HEK293 (cell line): ENCODE measurements at regions not wholly inside any gene's neighbourhood (a gene's known extent, or its start where the extent isn't known, plus 50 kb on each side); places are given as distances from the start of the nearest gene placed in this dataset.

Source experiments
- CTCF ChIA-PET: fragments of 350-600 bp; formaldehyde crosslinking; extraction: SDS; loops from one replicate; lab custom pipeline; 2021; ENCODE audit warnings: antibody characterized with exemption; lab: Yijun Ruan, JAX
- POLR2A ChIA-PET: fragments of 300-600 bp; formaldehyde crosslinking; extraction: SDS; loops from one replicate; lab custom pipeline; 2020; ENCODE audit warnings: antibody characterized with exemption, inconsistent platforms; lab: Yijun Ruan, JAX
- H3K27ac ChIP-seq: fragments of 200-500 bp; sonication (Bioruptor generic); 2 replicates; pipeline ENCODE4 v1.5.1; 2014; ENCODE audit warnings: low read depth, low read length, control low read depth, inconsistent platforms; ENCODE audit errors: extremely low read depth
- H3K36me3 ChIP-seq, 2 experiments: fragments of 200-500 bp in 1 of 2; sonication (Bioruptor generic) in 1 of 2; 1 replicate in 1 of 2; 2 replicates in 1 of 2; pipeline ENCODE4 v1.5.1; 2014 to 2017; ENCODE audit warnings: inconsistent platforms in 2 of 2, low read length in 2 of 2; ENCODE audit not compliant: control insufficient read depth in 2 of 2, insufficient read depth in 1 of 2
- H3K4me1 ChIP-seq: fragments of 200-500 bp; sonication (Bioruptor generic); 2 replicates; pipeline ENCODE4 v1.5.1; 2014; ENCODE audit warnings: mild to moderate bottlenecking, low read length, inconsistent platforms; ENCODE audit not compliant: control insufficient read depth, insufficient read depth
- H3K4me3 ChIP-seq: 2 replicates; pipeline ENCODE4 v1.5.1; 2011; ENCODE audit warnings: low read depth, mild to moderate bottlenecking, control low read depth, low read length, moderate library complexity
- H3K9me3 ChIP-seq: fragments of 200-500 bp; sonication (Bioruptor generic); 2 replicates; pipeline ENCODE4 v1.5.1; 2014; ENCODE audit warnings: low read depth, low read length, inconsistent platforms; ENCODE audit not compliant: control insufficient read depth, insufficient read depth
- BCL11B ChIP-seq: fragments of 450-650 bp; formaldehyde crosslinking; IDR thresholded peaks from 2 replicates; pipeline ENCODE4 v1.5.1; 2016; ENCODE audit warnings: low read depth, missing biosample characterization, missing genetic modification characterization
- HOXA7 ChIP-seq: sonication (generic); formaldehyde crosslinking; IDR thresholded peaks from 2 replicates; pipeline ENCODE4 v1.8.1; 2022; ENCODE audit warnings: missing genetic modification reagents, borderline replicate concordance
- MZF1 ChIP-seq: fragments of 450-650 bp; formaldehyde crosslinking; IDR thresholded peaks from 2 replicates; pipeline ENCODE4 v1.5.1; 2017; ENCODE audit warnings: missing biosample characterization, missing genetic modification characterization, borderline replicate concordance
- ZNF133 ChIP-seq: fragments of 450-650 bp; formaldehyde crosslinking; IDR thresholded peaks from 2 replicates; pipeline ENCODE4 v1.5.1; 2016; ENCODE audit warnings: missing biosample characterization, missing genetic modification characterization
- ZNF174 ChIP-seq: fragments of 450-650 bp; formaldehyde crosslinking; IDR thresholded peaks from 2 replicates; pipeline ENCODE4 v1.5.0; 2017; ENCODE audit warnings: missing biosample characterization, mild to moderate bottlenecking, missing genetic modification characterization
- ZNF26 ChIP-seq: fragments of 450-650 bp; formaldehyde crosslinking; IDR thresholded peaks from 2 replicates; pipeline ENCODE4 v1.5.1; 2016; ENCODE audit warnings: missing biosample characterization, missing genetic modification characterization
- ZNF266 ChIP-seq: fragments of 450-650 bp; formaldehyde crosslinking; IDR thresholded peaks from 2 replicates; pipeline ENCODE4 v1.5.1; 2016; ENCODE audit warnings: missing biosample characterization, missing genetic modification characterization, low read depth
- ZNF335 ChIP-seq: fragments of 450-650 bp; formaldehyde crosslinking; conservative IDR thresholded peaks from 2 replicates; pipeline ENCODE4 v1.5.1; 2016; ENCODE audit warnings: missing biosample characterization, missing genetic modification characterization
- ZNF394 ChIP-seq: fragments of 450-650 bp; formaldehyde crosslinking; IDR thresholded peaks from 2 replicates; pipeline ENCODE4 v1.5.1; 2016; ENCODE audit warnings: missing biosample characterization, missing genetic modification characterization, mild to moderate bottlenecking, moderate library complexity, borderline replicate concordance
- ZNF521 ChIP-seq: fragments of 450-650 bp; formaldehyde crosslinking; IDR thresholded peaks from 2 replicates; pipeline ENCODE4 v1.5.1; 2017; ENCODE audit warnings: missing biosample characterization, mild to moderate bottlenecking, missing genetic modification characterization
- ZNF560 ChIP-seq: fragments of 450-650 bp; formaldehyde crosslinking; IDR thresholded peaks from 2 replicates; pipeline ENCODE4 v1.5.1; 2017; ENCODE audit warnings: missing biosample characterization, missing genetic modification characterization, borderline replicate concordance
- ZNF596 ChIP-seq: fragments of 450-650 bp; IDR thresholded peaks from 2 replicates; pipeline ENCODE4 v1.5.0; 2018; ENCODE audit warnings: missing biosample characterization, mild to moderate bottlenecking, missing genetic modification characterization, moderate library complexity
- ZNF629 ChIP-seq: fragments of 450-650 bp; formaldehyde crosslinking; IDR thresholded peaks from 2 replicates; pipeline ENCODE4 v1.5.1; 2017; ENCODE audit warnings: missing biosample characterization, missing genetic modification characterization
- ZNF639 ChIP-seq: fragments of 450-650 bp; formaldehyde crosslinking; IDR thresholded peaks from 2 replicates; pipeline ENCODE4 v1.5.1; 2016; ENCODE audit warnings: missing biosample characterization, missing genetic modification characterization
- ZNF658 ChIP-seq: fragments of 450-650 bp; formaldehyde crosslinking; IDR thresholded peaks from 2 replicates; pipeline ENCODE4; 2016; ENCODE audit warnings: missing biosample characterization, missing genetic modification characterization
- ZSCAN16 ChIP-seq: fragments of 450-650 bp; formaldehyde crosslinking; IDR thresholded peaks from 2 replicates; pipeline ENCODE4 v1.5.1; 2016; ENCODE audit warnings: missing biosample characterization, missing genetic modification characterization
- ZSCAN18 ChIP-seq: fragments of 450-650 bp; formaldehyde crosslinking; IDR thresholded peaks from 2 replicates; pipeline ENCODE4 v1.5.1; 2016; ENCODE audit warnings: missing biosample characterization, missing genetic modification characterization
- ZXDB ChIP-seq: fragments of 450-650 bp; formaldehyde crosslinking; IDR thresholded peaks from 2 replicates; pipeline ENCODE4 v1.5.1; 2016; ENCODE audit warnings: missing biosample characterization, missing genetic modification characterization
- TF ChIP-seq, protein P1 (sequence below): fragments of 450-650 bp; formaldehyde crosslinking; IDR thresholded peaks from 2 replicates; pipeline ENCODE4 v1.5.1; 2017; ENCODE audit warnings: missing biosample characterization, missing genetic modification characterization

GRCh38 chr2:2834105-2834504 lies 503.0 kb upstream of the MYT1L start (continued):
- no peak for TF ChIP-seq ZNF639 (tag by site-specific recombination)
- TF ChIP-seq ZNF335 (tag by site-specific recombination): no peak
- TF ChIP-seq ZSCAN18: no peak
- TF ChIP-seq ZNF266 (tag by site-specific recombination): no peak
- TF ChIP-seq ZNF521: no peak

- CTCF ChIA-PET: no interaction called here
- no peak overlapping the region for H3K4me3 ChIP-seq
- TF ChIP-seq, protein P1, sequence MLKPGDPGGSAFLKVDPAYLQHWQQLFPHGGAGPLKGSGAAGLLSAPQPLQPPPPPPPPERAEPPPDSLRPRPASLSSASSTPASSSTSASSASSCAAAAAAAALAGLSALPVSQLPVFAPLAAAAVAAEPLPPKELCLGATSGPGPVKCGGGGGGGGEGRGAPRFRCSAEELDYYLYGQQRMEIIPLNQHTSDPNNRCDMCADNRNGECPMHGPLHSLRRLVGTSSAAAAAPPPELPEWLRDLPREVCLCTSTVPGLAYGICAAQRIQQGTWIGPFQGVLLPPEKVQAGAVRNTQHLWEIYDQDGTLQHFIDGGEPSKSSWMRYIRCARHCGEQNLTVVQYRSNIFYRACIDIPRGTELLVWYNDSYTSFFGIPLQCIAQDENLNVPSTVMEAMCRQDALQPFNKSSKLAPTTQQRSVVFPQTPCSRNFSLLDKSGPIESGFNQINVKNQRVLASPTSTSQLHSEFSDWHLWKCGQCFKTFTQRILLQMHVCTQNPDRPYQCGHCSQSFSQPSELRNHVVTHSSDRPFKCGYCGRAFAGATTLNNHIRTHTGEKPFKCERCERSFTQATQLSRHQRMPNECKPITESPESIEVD (tag by site-specific recombination): no peak
- TF ChIP-seq ZNF174 (tag by site-specific recombination) (no peak), ZNF629 (tag by site-specific recombination) (no peak), ZNF658 (tag by site-specific recombination) (no peak), MZF1 (tag by site-specific recombination) (no peak), ZXDB (no peak), ZNF26 (tag by site-specific recombination) (no peak), ZNF394 (tag by site-specific recombination) (no peak)
- TF ChIP-seq, all 188 proteins: peak for 0
- no peaks in the 10 kb centered on the region for H3K36me3 ChIP-seq
- no peak overlapping the region for H3K27ac ChIP-seq
- H3K9me3 ChIP-seq: no peaks in the 10 kb centered on the region
- POLR2A ChIA-PET: no interaction called here
- no peaks in the 10 kb centered on the region for H3K4me1 ChIP-seq
These were observed 501.6 kb upstream of the MYT1L start for GRCh38 chr2:2832657-2833056.

DNA sequence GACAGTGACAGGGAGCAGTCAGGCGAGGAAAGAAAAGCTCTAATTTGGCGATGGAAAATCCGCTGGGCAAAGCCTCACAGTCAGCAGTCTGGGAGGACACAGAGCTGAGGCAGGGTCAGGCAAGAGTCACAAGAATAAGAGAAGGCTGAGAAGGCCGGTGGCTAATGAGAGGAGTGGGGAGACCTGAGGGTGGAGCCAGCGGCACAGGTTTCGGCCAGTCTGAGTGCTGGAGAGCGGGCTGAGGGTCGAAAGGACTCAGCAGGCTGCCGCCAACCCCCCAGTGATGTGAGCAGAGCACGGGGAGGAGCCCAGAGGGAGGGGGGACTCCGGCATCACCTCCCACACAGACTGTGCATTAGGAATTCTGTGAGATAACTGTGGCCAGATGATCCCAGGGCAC lies 500.6 kb upstream of the MYT1L start:
- TF ChIP-seq ZNF133 (tag by site-specific recombination): no peak
- no peak for TF ChIP-seq BCL11B (tag by site-specific recombination)
- TF ChIP-seq ZSCAN16 (tag by site-specific recombination): no peak
- TF ChIP-seq ZNF521: no peak
- TF ChIP-seq ZNF26 (tag by site-specific recombination): no peak
- TF ChIP-seq ZNF560 (tag by site-specific recombination): no peak
- no peak for TF ChIP-seq HOXA7 (CRISPR knock-in tag)
- TF ChIP-seq ZNF596 (tag by site-specific recombination): no peak
- ChIA-PET CTCF (no interaction called here), POLR2A (no interaction called here)
- Histone ChIP-seq H3K9me3 (no peaks in the 10 kb centered on the region), H3K4me1 (no peaks in the 10 kb centered on the region), H3K4me3 (no peak overlapping the region), H3K27ac (no peak overlapping the region), H3K36me3 (no peaks in the 10 kb centered on the region)
